GM18868 (cell line): ENCODE measurements at regions not wholly inside any gene's neighbourhood (a gene's known extent, or its start where the extent isn't known, plus 50 kb on each side); places are given as distances from the start of the nearest gene placed in this dataset.

Source experiments
- ATAC-seq: cut with Tn5 transposase; IDR thresholded peaks from one replicate; pipeline ENCODE4 v1.9.1; 2021; ENCODE audit warnings: mild to moderate bottlenecking, moderate library complexity; ENCODE audit not compliant: unreplicated experiment

DNA sequence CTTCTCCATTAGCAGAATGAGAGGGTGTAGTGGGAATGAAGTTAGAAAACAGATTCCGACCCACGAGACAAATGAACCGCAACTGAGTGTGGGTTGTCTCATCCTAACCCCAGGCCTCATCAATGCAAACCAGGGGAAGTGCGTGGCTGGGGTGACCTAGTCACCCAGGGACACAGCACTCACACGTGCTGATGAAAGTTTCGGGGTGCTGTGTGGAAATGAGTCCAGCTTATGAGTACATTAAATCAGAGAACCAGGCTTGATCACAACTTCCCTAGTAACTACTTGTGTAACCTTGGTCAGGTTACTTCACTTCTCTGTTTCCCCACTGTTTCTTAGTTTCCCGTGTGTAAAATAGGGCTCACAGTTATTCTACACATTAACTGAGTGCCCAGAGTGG is 95.4 kb upstream of the CDKN3 start:
- no peak for ATAC-seq

DNA sequence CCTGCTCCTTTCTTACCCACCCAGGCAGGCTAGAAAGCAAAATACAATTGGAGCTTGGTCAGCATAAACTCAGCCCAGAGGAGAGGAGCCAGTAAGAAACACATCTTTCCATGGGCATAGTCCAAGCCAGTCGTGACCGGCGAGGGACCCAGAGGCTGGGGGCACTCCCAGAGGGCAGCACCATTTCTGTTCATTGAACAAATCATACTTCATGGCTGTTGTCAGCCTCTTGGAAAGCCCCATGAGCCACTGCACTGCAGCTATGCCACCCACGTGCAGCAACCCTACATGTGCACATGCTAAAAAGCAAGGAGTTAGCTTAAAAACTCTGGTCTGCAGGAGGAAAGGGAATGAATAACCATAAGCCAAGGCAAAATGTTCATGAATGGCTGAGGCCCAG is 90.0 kb upstream of the CDKN3 start:
- ATAC-seq: no peak

GRCh38 chr14:54309615-54310014 is 87.2 kb upstream of the CDKN3 start:
- ATAC-seq: no peak

DNA sequence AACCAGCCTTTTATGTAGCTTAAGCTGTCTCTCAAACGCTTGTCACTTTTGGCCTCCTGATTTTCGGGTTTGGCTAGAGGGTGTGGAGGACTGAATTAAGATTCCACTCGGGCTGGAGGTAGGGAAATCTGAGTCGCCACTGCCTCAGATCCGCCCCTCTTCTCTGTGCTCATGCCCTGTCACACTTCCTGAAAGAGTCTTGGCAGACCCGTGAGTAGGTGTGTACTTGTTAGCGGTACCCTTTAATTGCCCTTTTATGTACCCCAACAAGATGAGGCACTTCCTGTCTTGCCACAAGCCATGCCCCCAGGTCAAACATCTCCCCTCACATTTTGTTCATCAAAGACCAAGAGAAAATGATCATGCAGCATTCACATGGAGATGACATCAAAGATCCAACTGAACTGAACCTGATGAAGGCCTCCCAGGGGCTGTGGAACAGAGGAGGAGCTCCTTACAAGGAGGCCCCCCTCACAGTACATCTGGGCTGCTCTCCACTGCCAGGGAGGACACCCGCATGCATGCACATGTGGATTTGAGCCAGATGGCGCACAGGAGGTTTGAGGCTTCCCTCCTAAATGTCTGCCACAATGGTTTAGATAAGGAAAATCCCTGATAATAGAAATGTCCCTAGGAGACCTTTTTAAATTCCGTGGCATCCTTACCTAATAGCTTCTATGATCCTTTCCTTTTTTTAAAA is 86.5 kb upstream of the CDKN3 start:
- ATAC-seq: no peak

GRCh38 chr14:54310851-54311228 is 86.0 kb upstream of the CDKN3 start:
- ATAC-seq: no peak

GRCh38 chr14:54312166-54312801 is 84.5 kb upstream of the CDKN3 start:
- ATAC-seq: no peak

GRCh38 chr14:54314365-54315104 is 82.3 kb upstream of the CDKN3 start:
- ATAC-seq: no peak

DNA sequence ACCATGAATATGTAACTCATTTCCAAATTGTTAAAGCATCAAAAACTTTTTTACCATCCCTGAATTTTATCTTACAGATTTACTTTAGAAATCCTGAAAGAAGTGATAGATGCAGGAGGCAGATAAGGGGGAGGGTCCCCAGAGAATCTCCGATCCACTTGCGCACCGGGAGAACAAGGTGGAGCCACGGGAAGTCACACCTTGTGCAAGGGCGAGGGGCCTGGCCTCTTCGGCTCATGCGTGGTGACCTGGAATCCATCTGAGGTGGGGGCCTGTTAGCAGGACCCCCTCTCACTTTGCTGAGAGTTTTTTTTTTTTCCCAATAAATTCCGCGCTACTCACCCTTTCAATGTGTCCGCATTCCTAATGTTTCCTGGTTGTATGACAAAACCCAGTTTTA is 80.2 kb upstream of the CDKN3 start:
- no peak for ATAC-seq

- no peak for ATAC-seq
Observed at GRCh38 chr14:54317391-54317790, 79.4 kb upstream of the CDKN3 start.

DNA sequence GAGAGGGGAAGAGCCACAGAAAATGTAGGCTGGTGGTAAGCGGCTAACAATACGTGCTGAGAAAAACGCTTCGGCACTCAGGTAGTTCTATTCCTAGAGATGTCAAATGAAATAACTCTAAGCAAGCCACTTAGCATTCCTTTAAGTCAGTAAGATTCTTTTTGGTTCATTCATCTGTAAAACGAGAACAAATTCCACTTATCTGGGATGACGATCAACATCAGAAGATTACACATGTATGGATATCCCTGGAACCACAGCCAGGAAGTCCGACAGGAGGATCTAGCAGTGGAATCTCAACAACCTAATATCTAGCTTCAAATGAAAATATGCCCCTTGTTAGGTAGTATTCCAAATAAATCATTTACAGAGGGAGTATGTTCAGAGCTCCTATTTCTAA is 74.6 kb upstream of the CDKN3 start:
- ATAC-seq: no peak

- ATAC-seq: no peak
Observed at GRCh38 chr14:54322701-54323337, 74.0 kb upstream of the CDKN3 start.

GRCh38 chr14:54325766-54326165 is 71.0 kb upstream of the CDKN3 start:
- no peak for ATAC-seq

DNA sequence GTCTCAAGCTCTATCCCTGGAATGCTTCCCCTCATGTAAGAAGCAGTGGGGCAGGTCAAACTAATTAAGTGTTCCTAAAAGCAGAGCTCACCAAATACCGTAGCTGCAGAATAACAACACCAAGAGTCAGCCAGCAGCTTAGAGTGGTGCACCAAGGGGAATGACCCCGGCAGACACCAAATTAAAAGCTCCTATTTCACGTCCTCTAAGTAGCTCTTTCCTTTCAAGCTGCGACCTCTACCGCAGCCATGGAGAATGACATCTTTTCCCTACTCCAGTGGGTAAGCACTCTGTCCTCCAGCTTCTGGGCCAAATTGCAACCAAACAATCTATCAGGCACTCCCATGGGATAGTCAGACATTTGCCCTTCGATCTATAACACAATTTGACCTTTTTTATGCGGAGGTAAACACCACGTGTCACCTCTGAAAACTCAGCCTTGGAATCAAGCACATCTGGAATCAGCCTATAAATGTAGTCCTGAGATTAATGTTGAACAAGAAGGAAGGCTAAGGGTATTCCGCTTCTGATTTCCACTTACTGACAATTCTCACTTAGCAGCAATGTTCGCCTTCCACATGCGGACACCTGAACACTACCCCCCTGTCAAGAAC is 67.6 kb upstream of the CDKN3 start:
- peak; percentile 77 for ATAC-seq

GRCh38 chr14:54330876-54331275 is 65.9 kb upstream of the CDKN3 start:
- ATAC-seq: no peak

DNA sequence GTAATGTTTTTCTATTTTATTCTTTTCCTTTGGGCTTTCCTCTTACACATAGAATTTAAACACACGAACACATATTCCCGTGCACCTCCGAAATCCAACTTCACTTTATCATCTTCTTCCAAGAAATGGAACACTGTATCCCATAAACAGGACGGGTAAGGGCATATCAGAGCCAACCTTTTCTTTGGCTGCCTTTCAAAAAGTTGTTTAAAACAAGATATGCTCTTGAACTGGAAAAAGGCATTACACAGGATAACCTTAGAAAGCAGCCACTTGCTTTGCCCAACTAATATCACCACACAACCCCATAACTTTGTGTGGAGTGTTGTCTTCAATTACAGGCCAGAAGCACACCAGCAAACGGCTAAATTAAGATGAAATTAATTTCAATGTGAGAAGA is 65.3 kb upstream of the CDKN3 start:
- no peak for ATAC-seq

GRCh38 chr14:54332490-54332889 is 64.3 kb upstream of the CDKN3 start:
- ATAC-seq: no peak

GRCh38 chr14:54333511-54333910 is 63.3 kb upstream of the CDKN3 start:
- ATAC-seq: no peak

- no peak for ATAC-seq
Observed at GRCh38 chr14:54335569-54336155, 61.1 kb upstream of the CDKN3 start.

DNA sequence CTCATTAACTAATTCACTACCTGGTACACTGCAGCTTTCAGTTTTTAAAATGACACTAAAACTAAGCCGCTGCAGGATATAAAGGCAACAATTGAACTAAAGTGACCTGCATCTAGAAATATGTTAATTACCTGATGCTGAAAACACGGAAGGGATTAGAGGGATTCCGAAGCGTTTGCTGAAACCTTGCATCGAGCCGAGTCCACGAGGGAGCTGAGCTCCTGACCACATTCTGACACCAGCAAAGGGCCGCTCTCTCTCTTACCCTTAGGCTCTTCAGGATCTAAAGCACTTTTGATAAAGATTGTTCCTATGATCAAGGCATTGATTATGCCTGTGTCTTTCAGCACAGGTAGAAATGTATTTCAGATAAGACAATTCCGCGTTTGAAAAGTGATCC is 59.5 kb upstream of the CDKN3 start:
- ATAC-seq: no peak

GRCh38 chr14:54338696-54339317 is 58.0 kb upstream of the CDKN3 start:
- no peak for ATAC-seq
